ENCODE measurements at regions not wholly inside any gene's neighbourhood (a gene's known extent, or its start where the extent isn't known, plus 50 kb on each side); places are given as distances from the start of the nearest gene placed in this dataset.

GRCh38 chr3:182597621-182598041 is 195.7 kb upstream of the ATP11B start:
- in situ Hi-C loops (cut with HindIII; ENCODE audit: low pct_ligation_motif_present, low sequenced_read_pairs), result no loop called here
- Histone ChIP-seq H3K4me3 (ENCODE audit: low read depth, low read length) (no peak overlapping the region), H3K36me3 (replicated peaks) (no peaks in the 10 kb centered on the region), H3K27ac (no peak overlapping the region), H3K27me3 (replicated peaks) (no peaks in the 10 kb centered on the region)
- no peak for TF ChIP-seq CTCF (IDR thresholded peaks at IDR 0.05; ENCODE audit: low read depth, low read length, missing control alignments)
- no peak for DNase-seq

- DNase-seq, result no peak
- in situ Hi-C loops (cut with HindIII; ENCODE audit: low pct_ligation_motif_present, low sequenced_read_pairs), result no loop called here
Observed at GRCh38 chr3:182601597-182601996, 191.7 kb upstream of the ATP11B start.

GRCh38 chr3:182603501-182603900 is 189.8 kb upstream of the ATP11B start:
- H3K4me3 ChIP-seq (ENCODE audit: low read depth, low read length), result no peak overlapping the region
- no peak overlapping the region for H3K27ac ChIP-seq
- in situ Hi-C loops (cut with HindIII; ENCODE audit: low pct_ligation_motif_present, low sequenced_read_pairs), result no loop called here
- no peaks in the 10 kb centered on the region for H3K27me3 ChIP-seq (replicated peaks)
- H3K36me3 ChIP-seq (replicated peaks), result no peaks in the 10 kb centered on the region
- TF ChIP-seq CTCF (IDR thresholded peaks at IDR 0.05; ENCODE audit: low read depth, low read length, missing control alignments), result no peak
- DNase-seq, result no peak

More at GRCh38 chr3:182601597-182601996, 191.7 kb upstream of the ATP11B start:
- Histone ChIP-seq H3K36me3 (replicated peaks) (no peaks in the 10 kb centered on the region), H3K27ac (no peak overlapping the region), H3K4me3 (ENCODE audit: low read depth, low read length) (no peak overlapping the region), H3K27me3 (replicated peaks) (no peaks in the 10 kb centered on the region)
- no peak for TF ChIP-seq CTCF (IDR thresholded peaks at IDR 0.05; ENCODE audit: low read depth, low read length, missing control alignments)

- H3K27me3 ChIP-seq (replicated peaks), result no peaks in the 10 kb centered on the region
- no peak for DNase-seq
- no peak for TF ChIP-seq CTCF (IDR thresholded peaks at IDR 0.05; ENCODE audit: low read depth, low read length, missing control alignments)
- in situ Hi-C loops (cut with HindIII; ENCODE audit: low pct_ligation_motif_present, low sequenced_read_pairs), result no loop called here
- H3K36me3 ChIP-seq (replicated peaks), result no peaks in the 10 kb centered on the region
- H3K27ac ChIP-seq, result no peak overlapping the region
- no peak overlapping the region for H3K4me3 ChIP-seq (ENCODE audit: low read depth, low read length)
Observed at GRCh38 chr3:182605882-182606611, 187.3 kb upstream of the ATP11B start.

GRCh38 chr3:182606905-182607504 is 186.3 kb upstream of the ATP11B start:
- no peak overlapping the region for H3K4me3 ChIP-seq (ENCODE audit: low read depth, low read length)
- H3K27me3 ChIP-seq (replicated peaks), result no peaks in the 10 kb centered on the region
- no peaks in the 10 kb centered on the region for H3K36me3 ChIP-seq (replicated peaks)
- in situ Hi-C loops (cut with HindIII; ENCODE audit: low pct_ligation_motif_present, low sequenced_read_pairs), result no loop called here
- H3K27ac ChIP-seq, result no peak overlapping the region
- no peak for TF ChIP-seq CTCF (IDR thresholded peaks at IDR 0.05; ENCODE audit: low read depth, low read length, missing control alignments)
- no peak for DNase-seq
